DMS53 treated with DMSO at 0.1 percent for 48 hours (cell line): ENCODE measurements at regions not wholly inside any gene's neighbourhood (a gene's known extent, or its start where the extent isn't known, plus 50 kb on each side); places are given as distances from the start of the nearest gene placed in this dataset.
A peak's percentile ranks its signal among the peaks of the same experiment; 100 is the strongest.

Experiments used
- DNase-seq: peaks from one replicate; lab custom pipeline; 2025; ENCODE audit not compliant: unreplicated experiment; lab: John Stamatoyannopoulos, UW

DNA sequence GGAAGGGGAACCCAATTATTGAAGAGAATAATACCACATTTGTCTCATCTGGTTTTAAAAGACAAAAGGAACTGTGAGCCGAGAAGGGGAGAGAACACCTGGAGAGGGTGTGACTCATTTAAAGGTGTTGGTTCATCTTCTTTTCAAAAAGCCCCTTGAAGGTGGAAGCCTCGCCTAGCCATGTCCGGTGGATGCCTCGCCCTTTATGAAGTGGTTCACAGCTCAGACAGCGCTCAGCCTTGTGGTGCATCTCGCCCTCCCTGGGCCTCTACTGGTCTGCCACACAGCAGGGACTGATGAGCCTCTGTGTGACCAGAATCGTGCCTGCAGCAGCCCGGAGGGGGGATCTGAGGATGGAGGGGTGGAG lies 290.0 kb upstream of the CXCR4 start:
- no peak for DNase-seq

DNA sequence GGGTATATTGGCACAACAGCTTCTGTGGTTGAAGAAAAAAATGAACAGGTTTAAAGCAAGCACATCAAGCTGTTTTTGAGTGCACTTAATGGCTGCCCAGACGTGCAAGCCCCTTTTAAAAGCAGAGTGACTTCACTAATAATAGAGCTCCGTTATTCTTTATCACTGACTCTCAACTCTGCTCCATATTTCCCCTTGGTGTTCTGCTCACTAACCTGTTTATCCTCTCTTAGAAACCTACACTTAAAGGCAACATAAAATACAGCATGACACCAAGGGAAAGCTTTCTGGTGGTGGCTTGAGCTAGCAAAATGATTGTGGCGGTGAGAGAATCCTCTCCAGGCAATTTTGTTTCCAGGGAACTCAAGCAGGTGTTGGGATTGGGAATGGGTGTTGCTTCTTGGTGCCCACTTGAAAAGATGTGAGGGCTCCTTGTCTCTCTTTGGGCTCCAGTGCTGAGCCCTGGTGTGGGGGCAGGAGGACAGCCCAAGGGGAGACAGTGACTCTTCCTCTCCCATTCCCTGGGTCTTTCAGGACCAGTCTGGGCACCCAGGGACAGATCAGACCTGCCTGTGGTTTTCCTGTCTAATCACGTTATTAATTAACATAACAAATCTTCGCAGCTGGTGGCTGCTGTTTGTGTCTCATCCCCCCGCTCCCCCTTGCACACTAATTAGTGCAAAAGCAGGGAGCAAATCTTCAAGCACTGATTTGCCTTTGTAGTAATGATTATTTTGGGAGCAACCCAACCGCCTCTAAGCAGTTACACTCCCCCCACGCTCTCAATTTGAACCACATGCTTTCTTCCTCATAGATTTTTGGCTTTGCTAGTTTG lies 289.4 kb upstream of the CXCR4 start:
- DNase-seq: no peak

DNA sequence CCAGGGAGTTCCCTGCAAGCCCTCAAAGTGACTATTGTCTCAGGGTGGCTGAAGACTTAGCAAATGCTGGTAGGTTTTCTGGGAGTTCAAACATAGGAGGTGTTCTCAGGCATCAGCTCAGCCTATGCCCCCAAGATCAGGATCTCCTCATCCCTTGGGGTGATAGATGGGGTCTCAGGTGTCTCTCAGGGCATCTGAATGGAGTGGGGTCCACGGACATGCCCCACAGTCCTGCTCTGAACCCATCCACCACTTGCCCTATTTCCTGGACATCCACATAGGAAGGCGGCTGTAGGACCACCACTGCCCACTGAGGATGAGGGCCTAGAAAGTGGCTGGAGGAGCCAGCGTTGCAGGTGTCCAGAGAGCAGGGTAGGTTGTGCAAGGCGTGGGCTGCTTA lies 287.0 kb upstream of the CXCR4 start:
- no peak for DNase-seq

DNA sequence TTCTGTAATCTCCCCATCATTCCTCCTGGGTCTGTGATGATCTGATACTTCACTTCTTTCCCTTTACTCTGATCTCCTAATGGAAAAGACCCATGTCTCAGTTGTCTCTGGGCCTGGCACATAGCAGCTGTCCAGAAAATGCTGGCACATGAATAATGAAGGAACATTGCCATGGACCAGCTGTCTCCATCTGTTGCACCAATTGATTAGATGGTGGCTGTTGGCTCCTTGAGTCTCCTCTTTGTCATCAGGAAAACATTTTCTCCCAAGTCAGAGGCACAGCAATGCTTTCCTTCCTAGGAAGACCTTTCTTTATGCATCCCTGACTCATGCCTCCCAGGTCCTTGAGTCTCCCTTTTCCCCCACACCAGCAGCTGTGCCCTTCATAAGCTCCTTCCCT lies 286.2 kb upstream of the CXCR4 start:
- DNase-seq: no peak

DNA sequence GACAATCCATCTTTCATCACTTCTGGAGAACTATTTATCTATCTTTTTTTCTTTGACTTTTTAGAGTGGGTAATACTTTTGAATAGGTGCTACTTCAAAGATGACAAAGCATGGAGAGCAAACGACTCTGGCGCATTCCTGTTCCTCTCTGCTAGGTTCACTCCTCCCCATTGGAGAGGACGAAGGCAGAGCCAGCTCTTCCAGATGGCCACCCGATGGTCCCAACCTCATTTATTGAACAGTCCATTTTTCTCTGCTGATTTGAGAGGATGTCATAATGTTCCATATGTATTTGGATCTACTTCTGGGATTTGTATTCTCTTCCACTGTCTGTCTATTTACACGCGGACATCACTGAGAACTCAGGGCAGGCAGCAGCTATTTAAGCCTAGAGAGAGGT lies 284.3 kb upstream of the CXCR4 start:
- DNase-seq: no peak

DNA sequence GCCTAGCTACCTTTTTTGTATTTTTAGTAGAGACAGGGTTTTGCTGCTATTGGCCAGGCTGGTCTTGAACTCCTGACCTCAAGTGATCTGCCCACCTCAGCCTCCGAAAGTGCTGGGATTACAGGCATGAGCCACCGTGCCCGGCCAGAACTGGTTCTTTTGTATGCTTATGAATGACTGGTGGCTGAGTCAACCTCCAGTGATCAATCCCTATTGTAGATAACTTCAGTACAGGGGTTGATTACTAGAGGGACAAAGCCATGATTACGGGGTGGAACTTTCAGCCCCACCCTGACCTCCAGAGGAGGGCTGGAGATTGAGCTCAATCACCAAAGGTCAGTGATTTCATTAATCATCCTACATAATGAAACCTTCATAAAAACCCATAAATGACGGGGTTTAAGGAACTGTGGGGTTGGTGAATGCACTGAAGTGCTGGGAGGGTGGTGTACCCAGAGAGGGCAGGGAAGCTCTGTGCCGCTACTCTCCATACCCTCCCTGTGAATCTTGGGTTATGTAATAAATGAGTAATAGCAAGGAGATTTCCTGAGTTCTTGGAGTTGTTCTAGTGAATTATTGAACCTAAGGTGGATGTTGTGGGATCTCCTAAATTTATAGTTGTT lies 281.8 kb upstream of the CXCR4 start:
- no peak for DNase-seq

DNA sequence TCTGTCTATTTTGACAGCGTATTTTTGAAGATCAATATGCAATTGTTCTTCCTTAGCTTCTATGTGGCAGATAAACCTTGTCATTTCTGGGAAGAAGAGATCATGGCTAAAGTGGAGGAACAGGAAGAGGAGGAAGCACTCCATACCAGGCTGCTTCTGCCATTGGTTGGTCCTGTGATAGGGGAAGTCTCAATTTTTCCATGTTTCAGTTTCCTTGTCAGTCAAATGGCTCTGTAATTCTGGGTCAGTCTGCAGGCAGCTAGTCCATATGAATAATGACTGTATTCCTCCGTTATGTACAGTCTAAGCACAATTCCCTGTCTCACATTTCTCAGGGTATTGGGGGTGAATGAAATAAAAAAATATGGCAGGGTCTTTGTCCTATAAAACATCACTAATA lies 277.6 kb upstream of the CXCR4 start:
- DNase-seq: no peak

DNA sequence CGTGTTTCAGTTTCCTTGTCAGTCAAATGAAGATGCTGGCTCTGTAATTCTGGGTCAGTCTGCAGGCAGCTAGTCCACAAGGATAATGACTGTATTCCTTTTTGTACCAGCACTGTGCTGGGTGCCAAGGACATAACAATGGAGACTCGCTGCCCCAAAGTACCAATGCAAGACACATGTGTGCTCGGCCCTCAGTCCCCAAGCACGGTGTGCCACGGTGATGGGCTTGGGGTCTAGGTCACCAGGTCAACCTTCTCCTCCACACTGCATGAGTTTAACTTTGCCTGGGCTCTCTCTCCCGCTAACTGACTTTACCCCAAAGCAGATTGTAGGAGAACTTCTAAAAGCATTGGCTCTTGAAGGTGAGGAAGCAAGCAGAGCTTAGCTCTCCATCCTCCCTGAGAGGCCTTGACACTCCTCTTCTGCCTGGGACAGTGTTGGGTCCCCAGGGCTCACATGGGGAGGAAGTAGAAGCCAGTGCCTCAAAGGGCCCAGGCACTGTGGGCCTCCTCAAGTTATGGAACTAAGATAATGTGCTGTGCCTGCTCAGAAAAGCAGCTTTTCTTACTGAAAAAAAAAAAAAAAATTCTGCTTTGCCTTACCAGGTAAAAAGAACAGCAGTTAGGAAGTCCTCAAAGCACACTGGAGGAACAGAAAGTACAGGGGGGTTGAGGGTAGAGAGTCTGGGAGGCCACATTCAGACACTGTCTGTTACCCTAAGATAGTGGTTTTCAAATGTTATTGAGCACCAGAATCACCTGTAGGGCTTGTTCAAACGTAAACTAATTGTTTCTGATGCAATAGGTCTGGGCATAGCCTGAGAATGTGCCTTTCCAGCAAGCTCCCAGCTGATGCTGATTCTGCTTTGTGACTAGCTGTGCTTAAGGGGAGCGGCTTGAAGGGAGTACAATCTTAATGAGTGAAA lies 276.4 kb upstream of the CXCR4 start:
- no peak for DNase-seq

DNA sequence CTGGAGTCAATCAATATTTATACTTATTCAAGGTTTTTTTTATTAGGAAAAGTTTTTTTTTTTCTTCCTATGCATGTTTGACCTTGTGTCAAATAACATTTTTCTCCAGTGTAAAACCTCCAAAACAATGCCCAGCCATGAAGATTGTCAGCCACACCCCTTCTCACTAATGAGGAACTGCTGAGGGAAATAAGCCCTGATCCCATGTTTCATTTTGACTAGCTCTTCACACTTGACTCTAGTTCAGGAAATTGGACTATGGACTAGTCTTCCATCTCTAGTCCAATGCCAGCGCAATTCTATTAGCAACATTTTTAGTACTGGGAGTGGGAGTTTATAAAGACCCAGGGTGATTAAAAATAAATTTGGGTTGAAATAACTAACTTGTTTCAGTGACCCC lies 275.6 kb upstream of the CXCR4 start:
- no peak for DNase-seq

DNA sequence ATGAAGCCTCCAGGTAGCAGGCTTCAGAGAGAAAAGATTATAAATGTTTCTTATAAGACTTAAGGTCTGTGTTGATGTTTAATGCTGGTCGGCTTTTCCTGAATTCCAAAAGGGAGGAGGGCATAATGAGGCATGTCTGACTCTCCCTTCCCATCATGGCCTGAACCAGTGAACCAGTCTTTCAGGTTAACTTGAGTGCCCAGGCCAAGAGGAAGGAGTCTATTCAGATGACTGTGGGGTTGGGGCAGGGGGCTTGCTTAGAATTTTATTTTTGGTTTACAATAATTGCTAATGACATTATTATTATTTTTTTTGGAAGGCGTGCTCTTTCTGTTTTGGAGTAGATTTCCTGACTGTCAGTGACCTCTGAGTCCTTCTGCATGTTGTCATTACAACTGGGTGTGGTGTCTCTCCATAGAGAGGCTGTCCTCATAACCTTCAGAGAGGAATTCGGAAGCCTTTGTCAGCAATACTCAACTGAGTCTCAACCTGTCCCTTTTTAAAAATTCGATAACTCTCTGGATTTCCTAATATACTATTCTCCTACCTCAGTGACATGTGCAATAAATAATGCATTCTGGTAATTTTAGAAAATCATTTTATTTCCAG lies 275.1 kb upstream of the CXCR4 start:
- no peak for DNase-seq

DNA sequence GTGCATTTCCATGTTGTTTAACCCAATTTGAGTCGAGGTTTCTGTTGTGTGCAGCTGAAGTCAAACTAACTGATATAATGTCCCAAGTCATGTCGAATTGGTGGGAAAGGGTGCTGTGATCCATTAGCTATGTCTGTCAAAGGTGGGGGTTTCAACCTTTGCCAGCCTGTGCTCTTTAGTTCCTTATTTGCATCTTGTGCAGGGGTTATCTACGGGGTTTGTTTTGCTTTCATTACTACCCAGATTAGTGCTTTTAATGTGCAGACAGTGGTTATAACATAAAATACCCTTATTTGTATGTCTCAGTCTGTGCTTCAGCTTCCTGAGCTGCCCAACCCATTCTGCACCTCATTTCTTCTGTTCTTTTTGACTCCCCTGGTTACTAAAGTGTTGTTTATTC lies 271.9 kb upstream of the CXCR4 start:
- DNase-seq: no peak

DNA sequence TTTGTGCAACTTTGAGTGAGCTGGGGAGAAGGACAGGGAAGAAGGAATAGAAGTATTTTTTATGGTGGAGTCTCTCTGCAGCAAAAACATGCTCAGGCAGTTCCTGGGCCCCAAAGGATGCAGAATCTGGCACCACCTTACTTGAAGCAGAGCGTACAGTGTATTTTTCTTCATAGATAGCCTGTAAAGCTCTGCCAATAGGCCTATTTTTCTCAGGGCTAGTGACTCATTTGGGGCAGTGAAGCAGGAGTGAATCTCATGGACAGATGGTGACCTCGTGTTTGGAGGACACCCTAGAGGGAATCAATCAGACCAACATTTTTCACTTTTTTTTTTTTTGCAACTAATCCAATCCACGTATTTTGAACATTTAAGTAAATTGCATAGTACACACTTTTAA lies 268.1 kb upstream of the CXCR4 start:
- no peak for DNase-seq

DNA sequence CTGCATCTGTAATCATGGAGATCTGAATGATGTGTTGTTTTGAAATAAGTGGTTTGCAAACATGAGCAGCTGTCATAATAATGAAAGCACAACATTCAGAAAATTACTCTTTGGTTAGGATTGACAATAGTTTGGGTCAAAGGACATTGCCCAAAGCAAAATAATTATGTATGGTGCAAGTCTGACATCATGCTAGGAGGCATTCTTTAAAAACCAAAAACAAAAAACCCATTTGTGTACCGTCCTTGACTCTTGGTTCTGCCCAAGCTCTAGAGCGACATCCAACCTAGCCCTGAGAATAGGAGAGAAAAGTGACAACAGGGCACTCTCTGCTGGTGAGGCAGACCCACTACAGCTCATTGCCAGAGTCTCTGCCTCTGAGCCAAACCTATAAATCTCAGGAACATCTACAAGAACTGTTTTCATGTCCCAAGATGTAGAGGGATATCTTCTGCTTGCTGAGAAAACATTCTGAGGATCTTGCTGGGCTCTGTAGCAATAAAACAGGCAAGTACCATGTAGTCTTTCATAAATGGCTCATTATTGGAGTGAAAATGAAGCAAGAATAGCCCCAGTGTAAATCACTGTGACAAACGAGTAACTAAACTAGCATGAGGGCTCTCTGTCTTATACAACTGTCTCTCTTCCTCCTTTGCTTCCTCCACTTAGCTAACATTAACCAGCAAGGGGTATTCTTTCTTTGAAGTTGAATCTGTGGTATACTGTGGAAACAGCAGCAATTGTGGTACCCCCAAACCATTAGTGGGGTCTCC lies 266.8 kb upstream of the CXCR4 start:
- peak; percentile 28 for DNase-seq

DNA sequence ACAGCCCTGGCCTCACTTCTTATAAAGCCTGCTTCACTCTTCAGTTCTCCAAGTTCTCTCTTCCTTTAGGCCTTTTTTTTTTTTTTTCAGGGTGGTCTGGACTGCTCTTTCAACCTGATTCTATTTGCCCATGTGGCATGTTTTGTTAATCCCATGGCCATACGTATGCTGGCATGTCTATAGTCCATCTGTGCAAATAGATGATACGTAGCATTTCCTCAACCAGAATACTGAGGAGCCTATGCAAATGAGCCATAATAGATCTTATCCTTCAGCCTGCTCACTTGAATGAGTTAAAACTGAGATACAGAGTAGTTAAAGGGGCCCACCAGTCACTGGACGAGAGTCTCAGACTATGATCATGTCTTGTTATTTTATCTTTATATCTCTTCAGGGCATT lies 265.2 kb upstream of the CXCR4 start:
- DNase-seq: no peak

DNA sequence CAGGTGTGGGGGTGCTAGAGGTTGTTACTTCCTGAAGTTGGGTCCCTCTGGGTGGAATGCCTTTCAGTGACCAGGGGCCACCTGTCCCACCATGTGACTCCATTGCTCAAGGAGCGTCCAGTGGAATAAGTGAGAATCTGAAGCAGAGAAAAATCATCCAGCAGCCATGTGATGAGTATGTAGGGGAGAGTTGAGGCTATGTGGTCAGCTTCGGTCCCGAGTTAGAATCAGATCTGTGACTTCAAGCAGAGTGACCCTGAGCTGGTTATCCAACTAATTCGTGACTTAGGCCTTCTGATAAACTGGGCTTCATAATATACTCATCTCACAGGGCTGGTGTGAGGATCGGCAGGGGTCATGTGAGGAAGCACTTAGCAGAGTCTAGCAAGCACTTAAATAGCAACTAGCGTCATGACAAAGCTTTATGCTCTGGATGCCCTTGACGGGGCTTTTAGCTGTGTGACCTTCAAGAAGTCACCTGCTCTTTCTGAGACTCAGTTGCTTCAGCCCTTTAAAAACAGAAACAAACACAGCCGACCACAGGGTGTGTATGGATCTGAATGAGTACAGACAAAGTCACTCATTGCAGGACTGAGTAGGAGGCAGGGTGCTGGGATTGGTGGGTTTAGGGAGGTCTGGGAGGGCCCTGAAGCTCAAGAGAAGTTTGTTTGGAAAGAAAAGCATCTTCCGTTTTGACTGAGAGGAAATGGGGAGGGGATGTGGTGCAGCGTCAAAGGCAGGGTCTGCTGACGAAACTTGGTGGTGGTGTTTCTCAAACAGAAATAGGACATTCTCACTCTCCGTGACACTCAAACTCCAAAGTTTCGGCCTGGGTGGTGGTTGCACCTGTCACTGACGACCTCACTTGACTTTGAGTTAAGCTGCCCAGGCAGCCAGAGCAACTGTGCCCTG lies 264.0 kb upstream of the CXCR4 start:
- DNase-seq: no peak

DNA sequence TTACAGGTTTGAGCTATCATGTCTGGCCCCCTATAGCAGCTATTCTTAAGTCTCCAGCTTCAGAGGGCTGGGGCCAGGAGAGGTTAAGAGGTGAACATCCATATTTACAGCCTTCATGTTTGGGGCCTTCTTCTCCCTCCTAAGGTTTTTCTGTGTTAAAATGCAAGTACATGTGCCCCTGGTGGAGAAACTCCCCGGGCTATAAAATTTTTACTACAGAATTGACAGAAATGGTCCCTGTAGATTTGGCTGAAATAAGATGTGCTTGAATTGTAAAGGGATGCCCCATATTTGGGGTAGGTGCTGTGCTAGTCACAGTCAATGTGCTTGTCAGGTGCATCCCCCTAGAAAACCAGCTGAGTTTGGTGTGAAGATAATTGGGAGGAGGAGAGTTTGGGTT lies 263.3 kb upstream of the CXCR4 start:
- no peak for DNase-seq

DNA sequence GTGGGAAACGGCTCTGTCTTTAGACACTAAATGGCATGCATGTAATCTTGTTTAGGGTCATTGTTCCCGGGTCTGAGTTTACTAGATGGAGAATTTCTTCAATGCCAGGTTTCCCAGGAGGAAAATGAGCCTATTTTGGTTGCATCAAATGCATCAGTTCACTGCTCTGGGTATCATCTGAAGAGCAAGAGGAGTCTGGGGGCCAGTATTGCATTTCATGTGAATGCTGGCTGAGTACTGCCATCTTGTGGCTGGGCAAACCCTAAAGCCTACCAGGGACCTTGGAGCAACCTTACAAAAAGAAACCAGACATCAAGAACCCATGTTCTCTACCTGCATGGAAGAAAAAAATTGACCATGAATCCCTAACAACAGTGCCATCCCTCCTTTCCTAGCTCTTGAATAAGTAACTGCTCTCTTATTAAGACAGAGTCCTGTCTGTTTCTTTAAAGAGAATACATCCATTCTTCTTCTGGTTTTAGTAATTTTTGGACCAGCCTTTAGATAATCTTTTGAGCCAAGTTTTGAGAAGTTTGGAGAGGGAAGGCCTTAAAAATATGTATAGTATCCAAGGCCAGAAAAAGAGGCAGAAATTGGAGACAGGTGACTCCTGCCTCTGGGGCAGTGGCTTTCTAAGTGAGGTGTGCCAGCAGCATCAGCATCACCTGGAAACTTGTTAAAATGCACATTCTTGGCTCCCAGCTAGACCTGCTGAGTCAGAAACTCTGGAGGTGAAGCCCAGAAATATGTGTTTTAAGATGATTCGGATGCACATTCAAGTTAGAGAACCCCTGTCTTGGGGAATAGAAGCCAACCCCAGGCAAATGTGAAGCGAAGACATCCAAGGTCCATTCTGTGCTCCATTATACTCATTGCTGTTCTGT lies 261.0 kb upstream of the CXCR4 start:
- peak; percentile 26 for DNase-seq
